ENCODE measurements at regions not wholly inside any gene's neighbourhood (a gene's known extent, or its start where the extent isn't known, plus 50 kb on each side); places are given as distances from the start of the nearest gene placed in this dataset.
A peak's percentile ranks its signal among the peaks of the same experiment; 100 is the strongest.
"Not testable (repeated sequence)": the region's sequence is repeated elsewhere in the genome, so short reads cannot be mapped to it uniquely, and the experiment has no call there.

DNA sequence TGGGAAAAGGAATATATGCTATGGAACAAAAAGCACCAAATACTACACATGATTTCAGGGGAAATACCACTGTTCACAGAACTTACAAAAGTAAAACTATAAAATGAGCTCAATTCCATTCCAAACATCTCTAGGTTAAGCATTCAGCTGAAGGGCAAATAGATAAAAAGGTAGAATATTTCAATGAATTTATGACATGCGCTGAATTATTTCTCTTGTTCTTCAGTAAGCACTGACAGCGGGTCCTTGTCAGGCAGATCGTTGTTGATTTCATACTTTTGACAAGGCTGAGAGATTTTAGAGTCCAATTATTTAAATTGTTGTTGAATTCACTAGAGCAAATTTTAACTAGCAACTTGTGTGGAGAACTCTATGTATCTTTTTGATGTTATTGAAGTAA is 449.6 kb downstream of the GUCY1A2 start:
- DNase-seq (ENCODE audit: low spot score): no peak

DNA sequence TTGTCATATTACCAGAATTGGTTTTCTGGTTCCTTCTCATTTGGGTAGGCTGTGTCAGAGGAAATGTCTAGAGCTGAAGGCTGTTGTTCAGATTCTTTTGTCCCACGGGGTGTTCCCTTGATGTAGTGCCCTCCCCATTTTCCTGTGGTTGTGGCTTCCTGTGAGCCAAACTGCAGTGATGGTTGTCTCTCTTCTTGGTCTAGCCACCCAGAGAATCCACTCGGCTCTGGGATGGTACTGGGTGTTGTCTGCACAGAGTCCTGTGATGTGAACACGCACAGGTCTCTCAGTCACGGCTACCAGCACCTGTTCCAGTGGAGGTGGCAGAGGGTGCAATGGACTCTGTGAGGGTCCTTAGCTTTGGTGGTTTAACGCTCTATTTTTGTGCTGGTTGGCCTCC is 440.9 kb downstream of the GUCY1A2 start:
- not testable (repeated sequence) for DNase-seq (ENCODE audit: low spot score)

DNA sequence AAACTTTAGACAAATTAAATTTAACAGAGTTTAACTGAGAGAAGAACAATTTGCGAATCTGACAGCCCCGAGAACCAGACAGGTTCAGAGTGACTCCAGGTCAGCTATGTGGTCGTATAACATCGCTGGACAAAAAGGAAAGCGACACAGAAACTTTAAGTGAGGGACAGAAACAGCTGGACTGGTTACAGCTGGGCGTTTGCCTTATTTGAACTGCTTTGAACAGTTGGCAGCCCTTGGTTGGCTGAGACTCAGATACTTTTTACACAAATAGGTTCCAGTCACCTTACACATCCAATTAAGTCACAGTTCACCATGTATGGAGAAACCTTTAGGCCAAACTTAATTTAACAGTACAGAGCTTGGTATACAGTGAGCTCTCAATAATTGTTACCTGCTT is 436.9 kb downstream of the GUCY1A2 start:
- DNase-seq (ENCODE audit: low spot score): no peak

DNA sequence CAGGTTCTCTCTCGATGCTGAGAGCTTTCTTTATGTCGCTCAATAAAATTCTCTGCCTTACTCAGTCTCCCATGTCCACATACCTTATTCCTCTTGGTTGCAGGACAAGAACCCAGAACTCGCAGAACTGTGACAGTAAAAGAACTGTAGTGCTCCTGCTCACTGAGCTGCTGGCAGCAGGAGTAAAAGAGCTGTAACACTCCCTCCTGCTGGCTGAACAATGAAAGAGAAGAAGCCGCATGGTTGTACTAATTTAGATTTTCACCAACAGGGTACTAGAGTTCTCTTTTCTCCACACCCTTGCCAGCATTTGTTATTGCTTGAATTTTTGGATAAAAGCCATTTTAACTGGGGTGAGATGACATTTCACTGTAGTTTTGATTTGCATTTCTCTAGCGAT is 433.2 kb downstream of the GUCY1A2 start:
- peak; percentile 7 for DNase-seq (ENCODE audit: low spot score)

DNA sequence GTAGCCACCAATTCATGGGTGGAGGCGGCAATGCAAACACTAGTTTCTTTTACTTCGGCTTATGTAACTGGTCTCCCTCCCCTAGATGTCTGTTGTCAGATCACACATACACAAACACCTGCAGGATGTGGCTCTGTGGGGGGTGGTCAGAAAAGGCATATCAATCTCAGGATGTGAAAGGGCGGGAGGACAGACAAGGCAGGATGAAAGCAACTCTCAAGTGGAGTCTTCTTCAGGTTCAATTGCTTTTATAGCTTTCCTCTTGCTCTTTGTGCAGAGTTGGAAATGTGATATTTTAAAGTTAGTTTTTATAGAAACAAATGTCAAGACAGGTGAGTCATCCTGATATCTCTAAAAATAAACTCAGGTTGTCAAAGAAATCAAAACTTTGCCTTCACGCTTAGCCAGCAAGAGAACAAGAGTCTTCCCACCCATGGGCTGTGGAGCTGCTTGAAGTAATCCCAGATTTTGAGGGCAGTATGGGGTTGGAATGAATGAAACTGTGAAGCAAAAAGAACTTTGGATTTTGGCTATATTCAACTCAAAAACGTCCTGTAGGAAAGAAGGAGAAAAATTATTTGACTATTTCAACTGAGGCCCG is 423.4 kb downstream of the GUCY1A2 start:
- DNase-seq (ENCODE audit: low spot score): peak; percentile 39

DNA sequence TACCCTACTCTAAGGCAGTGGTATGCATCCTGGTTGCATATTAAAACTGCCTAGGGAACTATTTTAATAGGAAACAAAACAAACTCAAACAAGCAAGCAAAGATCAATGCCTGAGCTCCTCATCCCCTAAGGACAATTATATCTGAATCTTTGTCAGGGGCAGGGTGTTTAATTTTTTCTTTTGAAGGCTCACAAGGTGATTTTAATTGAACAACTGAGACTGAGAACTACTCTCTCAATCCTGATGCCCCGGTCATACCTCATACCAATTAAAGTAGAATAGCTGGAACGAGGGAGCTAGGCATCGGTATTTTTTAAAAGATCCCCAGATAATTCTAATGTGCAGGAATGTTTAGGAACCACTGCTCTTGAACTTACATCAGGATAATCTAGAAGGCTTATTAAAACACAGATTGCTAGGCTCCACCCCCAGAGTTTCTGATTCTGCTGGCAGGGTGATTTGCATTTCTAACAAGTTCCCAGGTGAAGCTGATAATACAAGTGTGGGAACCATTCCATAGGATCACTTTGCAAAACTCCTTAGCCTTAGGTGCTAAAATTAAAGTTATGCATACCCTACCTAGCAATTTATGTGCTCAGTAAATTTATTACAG is 416.5 kb downstream of the GUCY1A2 start:
- DNase-seq (ENCODE audit: low spot score): no peak

DNA sequence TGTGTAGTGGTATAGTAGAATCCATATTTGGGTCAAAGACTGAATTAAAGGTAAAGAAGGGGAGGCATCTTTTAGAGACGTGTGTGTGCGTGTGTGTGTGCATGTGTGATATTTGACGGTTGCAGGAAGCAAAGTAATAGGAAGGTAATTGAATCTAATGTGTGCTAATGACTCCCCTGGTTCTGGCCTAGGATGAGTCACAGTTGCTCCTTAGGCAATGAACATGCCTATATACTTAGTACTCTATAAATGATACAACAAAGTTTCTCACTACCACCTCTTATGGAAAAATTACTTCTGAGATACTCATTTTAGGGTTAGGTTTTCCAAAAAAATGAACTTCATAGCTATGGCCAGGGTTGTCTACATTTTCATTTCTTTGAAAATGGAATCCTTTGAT is 409.6 kb downstream of the GUCY1A2 start:
- DNase-seq (ENCODE audit: low spot score): no peak

DNA sequence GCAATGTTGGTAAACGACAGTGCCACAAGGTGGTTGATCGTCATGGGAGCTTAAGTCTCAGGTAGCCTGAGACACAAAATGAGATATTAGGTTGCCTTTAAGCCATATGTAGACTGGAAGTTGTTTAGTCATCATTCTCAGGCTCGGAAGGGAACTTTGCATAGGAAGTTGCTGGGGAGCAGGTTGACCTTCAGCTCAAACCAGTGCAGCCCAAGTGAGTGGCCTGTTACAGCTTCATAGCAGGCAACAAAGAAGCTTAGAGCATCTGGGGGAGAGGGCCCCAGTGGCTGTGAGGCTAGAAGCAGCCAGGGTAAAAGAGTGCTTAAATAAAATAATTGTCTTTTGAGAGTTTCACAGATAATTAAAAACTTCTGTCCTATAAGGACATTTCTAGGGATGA is 404.0 kb downstream of the GUCY1A2 start:
- no peak for DNase-seq (ENCODE audit: low spot score)

DNA sequence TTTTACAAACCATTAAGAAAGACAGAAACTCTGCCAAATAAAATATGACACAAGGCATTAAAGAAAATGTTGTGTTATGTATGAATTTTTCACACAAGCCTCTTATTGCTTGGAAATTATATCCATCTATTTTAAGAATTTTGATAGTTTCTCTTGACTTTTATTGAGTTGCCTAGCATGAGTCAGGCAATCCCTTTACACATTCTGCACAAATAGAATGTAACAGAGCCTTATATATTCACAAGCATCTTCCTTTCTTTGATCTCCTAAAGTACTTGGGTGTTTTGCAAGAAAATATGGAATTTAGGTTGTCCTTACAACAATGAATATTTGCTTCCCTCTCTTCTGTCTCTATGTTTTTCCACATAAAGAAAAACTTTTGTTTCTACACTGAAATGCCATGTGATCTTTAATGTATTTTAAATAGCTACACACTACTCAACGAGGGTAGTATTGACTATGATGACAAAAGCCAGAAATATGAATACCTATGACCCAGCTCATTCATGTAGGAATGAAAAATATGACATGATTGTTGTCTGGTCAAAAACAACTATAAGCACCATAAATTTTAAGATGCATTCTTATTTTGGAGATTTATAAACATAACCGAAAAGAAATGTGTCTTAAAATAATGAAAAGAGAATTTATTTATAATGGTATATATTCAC is 398.8 kb downstream of the GUCY1A2 start:
- no peak for DNase-seq (ENCODE audit: low spot score)

DNA sequence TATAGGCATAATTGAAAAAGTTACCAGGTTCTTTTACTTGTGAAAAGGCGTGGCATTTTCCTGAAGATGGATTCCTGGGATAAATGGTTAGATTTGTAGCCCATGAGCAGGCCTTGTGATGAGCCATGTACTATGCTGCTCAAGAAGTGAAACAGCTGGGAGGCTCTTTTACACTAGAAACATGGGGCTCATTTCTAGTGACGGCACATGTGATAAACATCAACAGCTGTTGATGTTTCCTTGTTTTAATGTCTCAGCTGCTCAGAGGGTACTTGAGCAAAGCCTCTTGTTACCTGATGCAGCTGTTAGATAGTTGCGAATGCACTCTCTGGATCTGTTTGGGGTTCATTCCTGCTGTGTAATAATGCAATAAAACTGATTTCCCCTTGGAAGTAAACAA is 396.8 kb downstream of the GUCY1A2 start:
- DNase-seq (ENCODE audit: low spot score): no peak

All from iPS-NIHi11 (cell line).